ENCODE measurements at regions not wholly inside any gene's neighbourhood (a gene's known extent, or its start where the extent isn't known, plus 50 kb on each side); places are given as distances from the start of the nearest gene placed in this dataset.

DNA sequence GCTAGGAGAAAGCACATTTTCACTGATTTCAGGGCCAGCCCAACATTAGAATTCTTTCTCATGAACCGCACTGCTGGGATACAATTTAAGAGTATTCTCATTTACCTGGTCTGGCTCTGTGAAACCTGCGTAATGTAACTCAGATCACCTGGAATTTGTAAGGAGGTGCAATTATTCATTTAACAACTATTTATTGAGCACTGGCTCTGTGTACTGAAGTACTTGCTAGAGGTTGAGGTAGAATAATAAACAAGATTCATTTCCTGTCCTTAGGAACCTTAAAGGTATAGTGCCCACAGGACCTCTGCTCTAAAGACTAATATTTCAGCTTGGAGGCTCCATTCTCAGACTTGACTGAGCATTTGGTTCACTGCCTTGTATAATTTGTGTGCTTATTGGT is 242.2 kb upstream of the ZPLD1 start:
- Histone ChIP-seq H3K36me3 (ENCODE audit: control insufficient read depth, insufficient read depth, low read length) (no peaks in the 10 kb centered on the region), H3K27me3 (ENCODE audit: control insufficient read depth, insufficient read depth, low read length, poor library complexity, severe bottlenecking) (no peaks in the 10 kb centered on the region), H3K4me3 (ENCODE audit: insufficient read depth, low read depth, low read length) (no peak overlapping the region), H3K9me3 (ENCODE audit: control insufficient read depth, low read length) (no peaks in the 10 kb centered on the region), H3K27ac (ENCODE audit: insufficient read depth, low read depth, low read length, poor library complexity, severe bottlenecking) (no peak overlapping the region), H3K4me1 (ENCODE audit: control insufficient read depth, insufficient read depth, low read length) (no peaks in the 10 kb centered on the region)
- WGBS, 2 experiments = 88 to 94% methylated on average over 2 of the region's 2 CpGs

DNA sequence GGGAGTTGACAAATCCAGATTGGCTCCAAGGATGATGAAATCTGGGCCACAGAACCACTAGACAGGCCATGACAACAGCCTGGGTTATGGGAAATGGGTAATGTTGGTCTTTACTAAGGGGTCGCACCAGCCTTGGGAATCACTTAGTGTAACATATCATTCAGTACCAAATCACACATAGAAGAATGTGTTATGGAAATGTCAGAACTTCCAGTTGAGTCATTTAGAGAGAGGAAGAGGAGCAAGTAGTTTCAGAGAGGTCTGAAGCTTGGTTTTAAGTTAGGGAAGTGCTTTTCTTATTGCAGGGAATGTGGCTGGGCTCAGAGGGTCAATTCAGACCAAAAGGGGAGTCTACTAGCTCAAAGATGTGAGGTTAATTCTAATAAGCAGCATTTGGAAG is 241.6 kb upstream of the ZPLD1 start:
- no peak overlapping the region for H3K4me3 ChIP-seq (ENCODE audit: insufficient read depth, low read depth, low read length)
- WGBS, 2 experiments = 100% methylated on average over 1 of the region's 1 CpG; no CpG with 5 or more reads in 1 of the 2 experiments
- no peaks in the 10 kb centered on the region for H3K27me3 ChIP-seq (ENCODE audit: control insufficient read depth, insufficient read depth, low read length, poor library complexity, severe bottlenecking)
- no peaks in the 10 kb centered on the region for H3K9me3 ChIP-seq (ENCODE audit: control insufficient read depth, low read length)
- H3K4me1 ChIP-seq (ENCODE audit: control insufficient read depth, insufficient read depth, low read length) = no peaks in the 10 kb centered on the region
- no peak overlapping the region for H3K27ac ChIP-seq (ENCODE audit: insufficient read depth, low read depth, low read length, poor library complexity, severe bottlenecking)
- H3K36me3 ChIP-seq (ENCODE audit: control insufficient read depth, insufficient read depth, low read length) = no peaks in the 10 kb centered on the region

DNA sequence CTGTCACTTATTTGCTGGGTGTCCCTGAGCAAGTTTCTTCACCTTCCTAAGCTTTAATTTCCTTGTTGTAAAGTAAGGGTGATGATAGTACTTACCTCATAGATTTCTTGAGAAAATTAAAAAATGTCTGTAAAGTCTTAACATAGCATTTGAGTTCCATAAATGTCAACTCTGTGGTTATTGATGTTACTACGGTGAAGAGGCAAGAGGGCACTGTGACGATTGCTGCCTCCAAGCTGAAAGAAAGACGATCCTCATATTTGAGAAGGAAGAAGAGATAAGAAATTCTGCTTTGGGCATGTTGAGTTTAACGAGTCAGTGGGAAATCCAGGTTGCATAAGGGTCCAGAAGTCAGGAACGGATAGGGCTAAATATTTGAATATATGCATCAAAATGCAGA is 240.8 kb upstream of the ZPLD1 start:
- Histone ChIP-seq H3K27ac (ENCODE audit: insufficient read depth, low read depth, low read length, poor library complexity, severe bottlenecking) (no peak overlapping the region), H3K4me3 (ENCODE audit: insufficient read depth, low read depth, low read length) (no peak overlapping the region), H3K36me3 (ENCODE audit: control insufficient read depth, insufficient read depth, low read length) (no peaks in the 10 kb centered on the region), H3K27me3 (ENCODE audit: control insufficient read depth, insufficient read depth, low read length, poor library complexity, severe bottlenecking) (no peaks in the 10 kb centered on the region), H3K4me1 (ENCODE audit: control insufficient read depth, insufficient read depth, low read length) (no peaks in the 10 kb centered on the region), H3K9me3 (ENCODE audit: control insufficient read depth, low read length) (no peaks in the 10 kb centered on the region)
- 91 to 94% methylated on average over 5 of the region's 5 CpGs for WGBS, 2 experiments

DNA sequence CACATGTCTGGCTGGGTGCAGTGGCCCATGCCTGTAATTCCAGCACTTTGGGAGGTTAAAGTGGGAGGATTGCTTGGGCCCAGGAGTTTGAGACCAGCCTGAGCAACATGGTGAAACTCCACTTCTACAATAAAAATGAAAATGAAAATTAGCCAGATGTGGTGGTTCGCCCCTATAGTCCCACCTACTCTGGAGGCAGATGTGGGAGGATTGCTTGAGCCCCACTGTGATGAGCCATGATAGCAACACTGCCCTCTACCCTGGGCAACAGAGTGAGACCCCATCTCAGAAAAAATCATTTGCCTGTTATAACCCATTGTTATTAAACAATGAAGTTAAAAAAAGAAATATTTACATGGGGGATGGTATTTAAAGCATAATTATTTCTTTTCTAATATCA is 240.1 kb upstream of the ZPLD1 start:
- no peaks in the 10 kb centered on the region for H3K36me3 ChIP-seq (ENCODE audit: control insufficient read depth, insufficient read depth, low read length)
- no peaks in the 10 kb centered on the region for H3K9me3 ChIP-seq (ENCODE audit: control insufficient read depth, low read length)
- no peaks in the 10 kb centered on the region for H3K27me3 ChIP-seq (ENCODE audit: control insufficient read depth, insufficient read depth, low read length, poor library complexity, severe bottlenecking)
- H3K27ac ChIP-seq (ENCODE audit: insufficient read depth, low read depth, low read length, poor library complexity, severe bottlenecking) = no peak overlapping the region
- H3K4me1 ChIP-seq (ENCODE audit: control insufficient read depth, insufficient read depth, low read length) = no peaks in the 10 kb centered on the region
- no peak overlapping the region for H3K4me3 ChIP-seq (ENCODE audit: insufficient read depth, low read depth, low read length)
- 88 to 92% methylated on average over 1 of the region's 1 CpG for WGBS, 2 experiments

DNA sequence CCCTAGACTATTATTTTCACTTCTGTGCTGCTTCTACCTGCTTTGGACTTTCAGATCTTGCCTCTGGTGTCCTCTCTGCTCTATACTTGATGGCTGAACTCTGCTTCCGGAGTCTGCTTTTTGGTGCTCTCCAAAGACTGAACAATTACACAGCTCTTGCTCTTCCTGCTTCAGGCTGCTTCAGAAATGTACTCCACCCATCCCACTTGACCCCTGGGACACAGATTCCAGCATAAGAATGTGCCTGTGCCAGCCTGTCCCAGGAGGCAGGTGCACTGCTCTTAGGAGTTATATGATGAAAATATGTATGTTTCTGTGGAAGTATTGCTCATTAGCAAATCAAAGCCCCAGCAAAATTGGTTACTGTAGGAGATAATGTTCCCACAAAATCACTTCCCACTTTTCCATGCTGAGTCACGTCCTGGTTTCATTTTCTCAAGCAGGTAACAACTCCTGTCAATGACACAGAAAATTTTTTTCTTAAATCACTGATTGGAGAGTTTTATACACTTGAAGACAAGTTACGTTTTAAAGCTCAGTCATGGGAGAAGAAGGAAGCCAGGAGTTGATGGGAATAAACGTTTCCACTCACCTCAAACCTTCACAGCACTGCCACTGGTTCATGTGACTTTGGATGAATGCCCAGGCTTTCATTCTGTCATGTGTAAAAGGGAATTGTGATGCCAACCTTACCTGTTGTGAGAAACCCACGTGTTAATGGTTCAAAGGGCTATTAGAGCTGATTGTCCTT is 239.4 kb upstream of the ZPLD1 start:
- Histone ChIP-seq H3K27ac (ENCODE audit: insufficient read depth, low read depth, low read length, poor library complexity, severe bottlenecking) (no peak overlapping the region), H3K4me1 (ENCODE audit: control insufficient read depth, insufficient read depth, low read length) (no peaks in the 10 kb centered on the region), H3K4me3 (ENCODE audit: insufficient read depth, low read depth, low read length) (no peak overlapping the region), H3K27me3 (ENCODE audit: control insufficient read depth, insufficient read depth, low read length, poor library complexity, severe bottlenecking) (no peaks in the 10 kb centered on the region), H3K9me3 (ENCODE audit: control insufficient read depth, low read length) (no peaks in the 10 kb centered on the region), H3K36me3 (ENCODE audit: control insufficient read depth, insufficient read depth, low read length) (no peaks in the 10 kb centered on the region)
- WGBS, 2 experiments = 82 to 91% methylated on average over 4 to 5 of the region's 5 CpGs

DNA sequence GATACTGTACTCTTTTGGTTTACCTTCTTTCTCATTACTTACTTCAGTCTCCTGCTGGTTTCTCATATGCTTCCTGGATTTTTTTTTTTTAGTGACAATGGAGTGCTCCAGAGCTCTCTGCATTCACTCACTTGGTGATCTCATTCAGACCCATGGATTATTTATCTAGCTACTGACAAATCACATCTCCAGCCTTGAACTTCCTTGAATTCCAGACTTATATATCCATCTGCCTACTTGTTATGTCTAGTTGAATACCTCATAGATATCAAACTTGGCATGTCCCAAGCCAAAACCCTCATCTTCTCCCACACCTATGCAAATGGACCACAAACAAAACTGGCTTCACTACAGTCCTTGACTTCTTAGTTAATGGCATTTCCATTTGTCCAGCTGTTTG is 234.7 kb upstream of the ZPLD1 start:
- Histone ChIP-seq H3K36me3 (ENCODE audit: control insufficient read depth, insufficient read depth, low read length) (no peaks in the 10 kb centered on the region), H3K4me3 (ENCODE audit: insufficient read depth, low read depth, low read length) (no peak overlapping the region), H3K9me3 (ENCODE audit: control insufficient read depth, low read length) (no peaks in the 10 kb centered on the region), H3K27me3 (ENCODE audit: control insufficient read depth, insufficient read depth, low read length, poor library complexity, severe bottlenecking) (no peaks in the 10 kb centered on the region), H3K27ac (ENCODE audit: insufficient read depth, low read depth, low read length, poor library complexity, severe bottlenecking) (no peak overlapping the region), H3K4me1 (ENCODE audit: control insufficient read depth, insufficient read depth, low read length) (no peaks in the 10 kb centered on the region)

DNA sequence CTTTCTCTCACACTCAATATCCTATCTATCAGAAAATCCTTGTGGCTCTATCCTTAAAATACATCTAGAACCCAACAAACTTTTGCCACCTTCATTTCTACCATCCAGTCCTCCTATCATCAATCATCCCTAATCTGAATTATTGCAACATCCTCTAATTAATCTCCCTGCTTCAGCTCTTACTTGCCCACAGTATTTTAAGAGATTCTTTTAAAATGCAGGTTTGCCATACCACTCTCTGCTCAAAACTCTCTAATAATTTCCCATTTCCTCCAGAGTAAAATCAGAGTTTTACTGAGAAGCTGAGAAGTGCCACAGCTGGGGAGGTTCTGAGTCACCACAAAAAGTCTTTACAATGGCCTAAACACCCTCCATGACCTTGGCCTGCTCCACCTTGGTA is 234.3 kb upstream of the ZPLD1 start:
- Histone ChIP-seq H3K4me3 (ENCODE audit: insufficient read depth, low read depth, low read length) (no peak overlapping the region), H3K27ac (ENCODE audit: insufficient read depth, low read depth, low read length, poor library complexity, severe bottlenecking) (no peak overlapping the region), H3K27me3 (ENCODE audit: control insufficient read depth, insufficient read depth, low read length, poor library complexity, severe bottlenecking) (no peaks in the 10 kb centered on the region), H3K4me1 (ENCODE audit: control insufficient read depth, insufficient read depth, low read length) (no peaks in the 10 kb centered on the region), H3K36me3 (ENCODE audit: control insufficient read depth, insufficient read depth, low read length) (no peaks in the 10 kb centered on the region), H3K9me3 (ENCODE audit: control insufficient read depth, low read length) (no peaks in the 10 kb centered on the region)

DNA sequence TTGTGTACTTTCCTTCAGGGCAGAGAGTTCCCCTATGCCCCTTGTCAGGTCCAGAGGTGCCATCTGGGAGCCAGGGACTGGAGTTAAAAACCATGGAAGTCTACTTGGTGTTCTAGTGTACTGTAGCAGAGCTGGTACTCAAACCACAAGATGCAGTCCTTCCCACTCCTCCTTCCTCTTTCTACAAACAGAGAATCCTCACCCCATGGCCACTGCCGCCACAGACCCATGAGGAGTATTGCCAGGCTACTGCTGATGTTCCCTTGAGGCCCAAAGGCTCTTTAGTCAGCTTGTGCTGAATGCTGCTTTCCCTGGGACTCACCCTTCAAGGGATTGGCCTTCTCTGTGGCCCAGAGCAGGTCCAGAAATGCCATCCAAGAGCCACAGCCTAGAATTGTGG is 229.2 kb upstream of the ZPLD1 start:
- H3K36me3 ChIP-seq (ENCODE audit: control insufficient read depth, insufficient read depth, low read length) = no peaks in the 10 kb centered on the region
- no peak overlapping the region for H3K27ac ChIP-seq (ENCODE audit: insufficient read depth, low read depth, low read length, poor library complexity, severe bottlenecking)
- WGBS, 2 experiments = 91 to 94% methylated on average over 1 of the region's 1 CpG
- H3K4me1 ChIP-seq (ENCODE audit: control insufficient read depth, insufficient read depth, low read length) = no peaks in the 10 kb centered on the region
- H3K27me3 ChIP-seq (ENCODE audit: control insufficient read depth, insufficient read depth, low read length, poor library complexity, severe bottlenecking) = no peaks in the 10 kb centered on the region
- H3K4me3 ChIP-seq (ENCODE audit: insufficient read depth, low read depth, low read length) = no peak overlapping the region
- no peaks in the 10 kb centered on the region for H3K9me3 ChIP-seq (ENCODE audit: control insufficient read depth, low read length)

DNA sequence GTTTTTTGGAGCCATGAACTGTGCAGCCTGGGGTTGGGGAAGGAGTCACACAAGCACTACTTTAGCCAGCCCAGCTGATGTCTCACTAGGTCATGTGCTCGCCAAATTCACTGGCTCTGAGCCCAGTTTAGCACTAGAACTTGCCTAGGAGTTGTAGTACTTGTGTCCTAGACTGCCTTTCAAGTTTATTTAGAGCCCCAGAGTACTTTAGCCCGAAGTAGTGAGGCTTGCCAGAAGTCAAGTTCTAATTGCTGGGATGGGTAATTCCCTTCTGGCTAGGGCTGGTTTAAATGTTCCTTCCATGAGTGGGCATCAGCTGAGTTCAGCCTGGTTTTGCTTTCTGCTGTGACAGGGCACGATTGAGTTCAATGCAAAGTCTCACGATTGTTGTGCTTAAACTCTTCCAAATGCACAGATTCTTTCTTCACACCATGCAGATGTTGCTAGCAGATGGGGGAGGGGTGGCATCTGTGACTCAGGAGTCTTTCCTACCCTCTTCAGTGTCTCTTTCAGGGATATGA is 228.2 kb upstream of the ZPLD1 start:
- Histone ChIP-seq H3K4me1 (ENCODE audit: control insufficient read depth, insufficient read depth, low read length) (no peaks in the 10 kb centered on the region), H3K27ac (ENCODE audit: insufficient read depth, low read depth, low read length, poor library complexity, severe bottlenecking) (no peak overlapping the region), H3K4me3 (ENCODE audit: insufficient read depth, low read depth, low read length) (no peak overlapping the region), H3K27me3 (ENCODE audit: control insufficient read depth, insufficient read depth, low read length, poor library complexity, severe bottlenecking) (no peaks in the 10 kb centered on the region), H3K36me3 (ENCODE audit: control insufficient read depth, insufficient read depth, low read length) (no peaks in the 10 kb centered on the region), H3K9me3 (ENCODE audit: control insufficient read depth, low read length) (no peaks in the 10 kb centered on the region)
- 73 to 88% methylated on average over 4 of the region's 4 CpGs for WGBS, 2 experiments

DNA sequence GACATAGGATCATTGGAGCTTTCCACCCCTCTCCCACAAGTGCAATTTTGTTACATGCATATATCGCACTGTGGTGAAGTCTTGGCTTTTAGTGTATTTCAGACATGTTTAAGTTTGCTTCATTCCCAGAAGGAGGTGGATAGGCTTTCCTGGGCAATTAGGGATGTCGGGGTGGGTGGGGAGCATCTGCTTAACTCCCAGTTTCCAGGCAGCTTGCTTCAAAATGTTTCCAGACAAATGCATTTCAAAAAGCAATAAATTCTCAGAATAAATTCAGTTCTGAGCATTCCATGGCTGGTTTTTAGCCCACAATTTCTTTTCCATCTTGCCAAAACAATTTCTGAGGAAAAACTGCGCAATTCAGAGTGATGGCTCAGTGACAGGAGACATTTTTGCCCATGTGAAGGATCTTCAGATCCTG is 227.7 kb upstream of the ZPLD1 start:
- Histone ChIP-seq H3K27ac (ENCODE audit: insufficient read depth, low read depth, low read length, poor library complexity, severe bottlenecking) (no peak overlapping the region), H3K4me1 (ENCODE audit: control insufficient read depth, insufficient read depth, low read length) (no peaks in the 10 kb centered on the region), H3K4me3 (ENCODE audit: insufficient read depth, low read depth, low read length) (no peak overlapping the region), H3K36me3 (ENCODE audit: control insufficient read depth, insufficient read depth, low read length) (no peaks in the 10 kb centered on the region), H3K27me3 (ENCODE audit: control insufficient read depth, insufficient read depth, low read length, poor library complexity, severe bottlenecking) (no peaks in the 10 kb centered on the region), H3K9me3 (ENCODE audit: control insufficient read depth, low read length) (no peaks in the 10 kb centered on the region)
- 95 to 97% methylated on average over 3 of the region's 3 CpGs for WGBS, 2 experiments

DNA sequence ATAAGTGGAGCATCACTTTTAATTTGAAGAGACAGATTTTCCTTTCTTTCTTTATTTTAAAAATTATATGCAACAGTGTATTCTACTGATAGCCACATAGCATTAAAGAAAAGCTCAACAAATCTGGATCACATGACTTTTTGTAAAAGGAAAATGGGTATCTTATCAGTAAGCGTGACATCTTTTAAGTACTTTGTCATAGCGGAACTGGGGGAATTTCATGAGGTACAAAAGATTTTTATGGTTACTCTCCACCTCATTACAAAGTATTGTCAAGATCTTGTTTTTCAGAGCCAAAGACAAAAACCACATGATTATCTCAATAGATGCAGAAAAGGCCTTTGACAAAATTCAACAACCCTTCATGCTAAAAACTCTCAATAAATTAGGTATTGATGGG is 219.6 kb upstream of the ZPLD1 start:
- Histone ChIP-seq H3K27ac (ENCODE audit: insufficient read depth, low read depth, low read length, poor library complexity, severe bottlenecking) (no peak overlapping the region), H3K27me3 (ENCODE audit: control insufficient read depth, insufficient read depth, low read length, poor library complexity, severe bottlenecking) (no peaks in the 10 kb centered on the region), H3K4me3 (ENCODE audit: insufficient read depth, low read depth, low read length) (no peak overlapping the region), H3K4me1 (ENCODE audit: control insufficient read depth, insufficient read depth, low read length) (no peaks in the 10 kb centered on the region), H3K36me3 (ENCODE audit: control insufficient read depth, insufficient read depth, low read length) (no peaks in the 10 kb centered on the region), H3K9me3 (ENCODE audit: control insufficient read depth, low read length) (no peaks in the 10 kb centered on the region)
- 92 to 100% methylated on average over 2 of the region's 2 CpGs for WGBS, 2 experiments
